ENCODE measurements at regions not wholly inside any gene's neighbourhood (a gene's known extent, or its start where the extent isn't known, plus 50 kb on each side); places are given as distances from the start of the nearest gene placed in this dataset.

GRCh38 chr4:54914781-54915180, 210.6 kb downstream of the KDR start:
- TF ChIP-seq POLR2A (IDR thresholded peaks at IDR 0.05; ENCODE audit: low read depth, low read length) (no peak), POLR2AphosphoS5 (IDR thresholded peaks at IDR 0.05; ENCODE audit: low read depth, low read length) (no peak), TAF1 (IDR thresholded peaks at IDR 0.05; ENCODE audit: borderline replicate concordance, low read depth, low read length) (no peak)
